ENCODE measurements at regions not wholly inside any gene's neighbourhood (a gene's known extent, or its start where the extent isn't known, plus 50 kb on each side); places are given as distances from the start of the nearest gene placed in this dataset.
A peak's percentile ranks its signal among the peaks of the same experiment; 100 is the strongest.

DNA sequence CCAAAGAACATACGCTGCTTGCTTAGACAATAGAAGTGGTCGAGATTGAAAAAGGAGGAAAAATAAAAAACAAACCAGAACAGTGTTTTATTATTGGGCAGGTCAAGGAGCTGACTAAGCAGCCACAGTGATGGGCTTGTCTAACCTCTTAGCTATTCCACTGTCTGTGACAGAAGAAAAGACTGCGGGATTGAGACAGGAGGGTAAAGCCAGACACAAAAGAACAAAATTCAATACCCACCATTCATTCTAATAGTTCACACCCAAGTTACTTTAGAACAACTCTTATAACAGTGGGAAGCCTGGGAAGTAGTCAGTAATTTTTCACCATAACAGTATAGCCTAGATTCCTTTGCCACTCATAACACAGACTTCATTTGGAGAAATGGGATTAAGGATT, 435.4 kb downstream of the MFSD1 start:
- no peak for TF ChIP-seq CTCF (conservative IDR thresholded peaks at IDR 0.05)
- no peak overlapping the region for H3K27ac Mint-ChIP-seq
- Histone ChIP-seq H3K4me1 (ENCODE audit: control insufficient read depth, insufficient read depth, low read length) (no peaks in the 10 kb centered on the region), H3K27me3 (ENCODE audit: control insufficient read depth, insufficient read depth, low read length, poor library complexity, severe bottlenecking) (no peaks in the 10 kb centered on the region), H3K9me3 (ENCODE audit: control insufficient read depth, low read length) (no peaks in the 10 kb centered on the region), H3K9ac (ENCODE audit: extremely low read depth, low read length, poor library complexity, severe bottlenecking) (no peak overlapping the region), H3K36me3 (ENCODE audit: control insufficient read depth, insufficient read depth, low read length) (no peaks in the 10 kb centered on the region), H3K27ac (ENCODE audit: low read depth, low read length) (peak overlapping the region; percentile 84), H3K4me3 (ENCODE audit: low read length) (no peak overlapping the region)
- no peak overlapping the region for H3K4me3 Mint-ChIP-seq
- no peak for DNase-seq
- H3K9me3 Mint-ChIP-seq, result no peaks in the 10 kb centered on the region
- no peaks in the 10 kb centered on the region for H3K4me1 Mint-ChIP-seq
- peaks cover 5% of the 10 kb centered on the region for H3K27me3 Mint-ChIP-seq (ENCODE audit: insufficient read depth)
- H3K36me3 Mint-ChIP-seq (ENCODE audit: low read depth), result no peaks in the 10 kb centered on the region
- 88 to 92% methylated on average over 1 to 3 of the region's 3 CpGs for WGBS, 2 experiments (ENCODE audit: insufficient coverage in 1 of 2, insufficient read length in 1 of 2)

GRCh38 chr3:159238646-159239045, 436.8 kb downstream of the MFSD1 start:
- WGBS, 2 experiments (ENCODE audit: insufficient coverage in 1 of 2, insufficient read length in 1 of 2), result 77 to 90% methylated on average over 2 of the region's 2 CpGs
- Mint-ChIP-seq H3K4me1 (no peaks in the 10 kb centered on the region), H3K4me3 (no peak overlapping the region), H3K9me3 (no peaks in the 10 kb centered on the region), H3K27me3 (ENCODE audit: insufficient read depth) (peaks cover 5% of the 10 kb centered on the region), H3K27ac (no peak overlapping the region), H3K36me3 (ENCODE audit: low read depth) (no peaks in the 10 kb centered on the region)
- Histone ChIP-seq H3K9ac (ENCODE audit: extremely low read depth, low read length, poor library complexity, severe bottlenecking) (no peak overlapping the region), H3K27ac (ENCODE audit: low read depth, low read length) (peak overlapping the region; percentile 84), H3K4me3 (ENCODE audit: low read length) (no peak overlapping the region), H3K4me1 (ENCODE audit: control insufficient read depth, insufficient read depth, low read length) (no peaks in the 10 kb centered on the region), H3K36me3 (ENCODE audit: control insufficient read depth, insufficient read depth, low read length) (no peaks in the 10 kb centered on the region), H3K27me3 (ENCODE audit: control insufficient read depth, insufficient read depth, low read length, poor library complexity, severe bottlenecking) (no peaks in the 10 kb centered on the region), H3K9me3 (ENCODE audit: control insufficient read depth, low read length) (no peaks in the 10 kb centered on the region)
- no peak for DNase-seq
- no peak for TF ChIP-seq CTCF (conservative IDR thresholded peaks at IDR 0.05)

GRCh38 chr3:159239059-159239458, 437.2 kb downstream of the MFSD1 start:
- no peak overlapping the region for H3K4me3 Mint-ChIP-seq
- Histone ChIP-seq H3K36me3 (ENCODE audit: control insufficient read depth, insufficient read depth, low read length) (no peaks in the 10 kb centered on the region), H3K27me3 (ENCODE audit: control insufficient read depth, insufficient read depth, low read length, poor library complexity, severe bottlenecking) (no peaks in the 10 kb centered on the region), H3K27ac (ENCODE audit: low read depth, low read length) (no peak overlapping the region), H3K9me3 (ENCODE audit: control insufficient read depth, low read length) (no peaks in the 10 kb centered on the region), H3K4me1 (ENCODE audit: control insufficient read depth, insufficient read depth, low read length) (no peaks in the 10 kb centered on the region), H3K4me3 (ENCODE audit: low read length) (no peak overlapping the region), H3K9ac (ENCODE audit: extremely low read depth, low read length, poor library complexity, severe bottlenecking) (no peak overlapping the region)
- no peak for DNase-seq
- no peaks in the 10 kb centered on the region for H3K36me3 Mint-ChIP-seq (ENCODE audit: low read depth)
- no peaks in the 10 kb centered on the region for H3K9me3 Mint-ChIP-seq
- H3K27me3 Mint-ChIP-seq (ENCODE audit: insufficient read depth), result peaks cover 5% of the 10 kb centered on the region
- no peak overlapping the region for H3K27ac Mint-ChIP-seq
- TF ChIP-seq CTCF (conservative IDR thresholded peaks at IDR 0.05), result no peak
- no peaks in the 10 kb centered on the region for H3K4me1 Mint-ChIP-seq

All from endodermal cell (in vitro differentiated cells).